Activated CD8-positive, alpha-beta T cell treated with anti-CD3 and anti-CD28 coated beads, Interleukin-2, amount 10 ng/mL, durations not matched to agents 7 days and 5 days (primary cell): ENCODE measurements at regions not wholly inside any gene's neighbourhood (a gene's known extent, or its start where the extent isn't known, plus 50 kb on each side); places are given as distances from the start of the nearest gene placed in this dataset.

Experiments used
- ATAC-seq: fragments of 150-1000 bp; cut with Tn5 transposase; one replicate; pipeline ENCODE4 v1.10.0; 2021; ENCODE audit warnings: moderate library complexity
- CTCF ChIA-PET: fragments of 350-600 bp; sonication (Branson Sonifier 250); formaldehyde crosslinking; loops from one replicate; lab custom pipeline; 2021; ENCODE audit warnings: antibody characterized with exemption; lab: Charles Lee
- POLR2A ChIA-PET: fragments of 350-600 bp; sonication (Branson Sonifier 250); formaldehyde crosslinking; loops from one replicate; lab custom pipeline; 2021; ENCODE audit warnings: antibody characterized with exemption; lab: Charles Lee
- DNase-seq: peaks from one replicate; pipeline ENCODE4 v3.0.0-alpha.2; 2020
- H3K27ac Mint-ChIP-seq: one replicate; pipeline ENCODE4 v1.8.0; 2021; ENCODE audit warnings: mild to moderate bottlenecking, mixed read lengths
- H3K27me3 Mint-ChIP-seq: one replicate; pipeline ENCODE4 v1.8.0; 2021; ENCODE audit warnings: low read depth, mixed read lengths
- H3K36me3 Mint-ChIP-seq: one replicate; pipeline ENCODE4 v1.8.0; 2021; ENCODE audit warnings: low read depth, mixed read lengths
- H3K4me1 Mint-ChIP-seq: one replicate; pipeline ENCODE4 v1.8.0; 2021; ENCODE audit warnings: low read depth, mixed read lengths
- H3K4me3 Mint-ChIP-seq: one replicate; pipeline ENCODE4 v1.8.0; 2021; ENCODE audit warnings: mild to moderate bottlenecking, mixed read lengths
- H3K9me3 Mint-ChIP-seq: one replicate; pipeline ENCODE4 v1.8.0; 2022; ENCODE audit warnings: mixed read lengths; ENCODE audit not compliant: insufficient read depth

DNA sequence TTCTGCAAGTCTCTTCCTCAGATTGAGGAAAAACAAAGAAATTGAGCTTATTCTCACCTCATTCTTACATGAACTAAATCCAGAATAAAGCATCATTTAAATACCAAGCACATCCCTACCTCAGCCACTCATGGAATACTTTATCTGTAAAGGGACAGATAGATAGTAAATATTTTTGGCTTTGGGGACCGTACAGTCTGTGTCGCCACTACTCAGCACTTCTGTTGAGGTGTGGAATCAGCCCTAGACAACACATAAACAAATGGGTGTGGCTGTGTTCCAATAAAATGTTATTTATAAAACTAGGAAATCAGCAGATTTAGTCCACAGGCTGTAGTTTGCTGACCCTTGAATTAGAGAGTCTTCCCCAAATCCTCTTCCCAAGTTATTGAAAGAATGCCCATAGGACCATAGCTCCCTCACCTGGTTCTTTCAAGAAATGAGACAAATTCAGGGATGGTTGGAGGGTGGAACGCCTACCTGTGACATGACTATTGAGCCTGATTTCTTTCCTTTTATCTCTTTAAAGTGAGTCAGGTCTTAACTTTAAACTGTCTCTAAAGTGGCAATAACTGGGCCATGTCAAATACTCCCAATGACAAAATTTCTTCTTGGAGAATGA, 878.5 kb downstream of the USP25 start:
- Mint-ChIP-seq H3K4me3 (no peak overlapping the region), H3K4me1 (no peaks in the 10 kb centered on the region), H3K9me3 (peaks cover 7% of the 10 kb centered on the region), H3K27ac (no peak overlapping the region), H3K36me3 (no peaks in the 10 kb centered on the region), H3K27me3 (no peaks in the 10 kb centered on the region)
- CTCF ChIA-PET: no interaction called here
- POLR2A ChIA-PET: no interaction called here
- DNase-seq (no peak), ATAC-seq (no peak)

DNA sequence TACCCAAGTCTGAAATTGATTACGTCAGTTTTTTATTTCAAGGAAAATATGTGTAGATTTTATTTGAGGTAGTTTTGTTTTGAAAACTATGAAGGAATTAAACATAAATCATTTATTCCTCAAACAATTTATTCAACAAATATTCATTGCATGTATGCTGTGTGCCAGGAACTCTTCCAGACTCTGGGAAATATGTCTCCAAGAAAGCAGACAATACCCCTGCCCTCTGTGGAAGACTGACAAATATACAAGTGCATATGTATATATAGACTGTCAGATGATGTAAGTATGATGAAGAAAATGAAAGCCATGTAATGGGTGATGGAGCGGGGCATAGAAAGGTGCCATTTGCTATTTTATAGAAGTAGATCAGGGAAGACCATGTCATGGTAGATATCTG, 889.5 kb downstream of the USP25 start:
- H3K4me3 Mint-ChIP-seq: no peak overlapping the region
- ATAC-seq: no peak
- H3K27ac Mint-ChIP-seq: no peak overlapping the region
- no peak for DNase-seq
- H3K27me3 Mint-ChIP-seq: no peaks in the 10 kb centered on the region
- H3K9me3 Mint-ChIP-seq: peaks cover 6% of the 10 kb centered on the region
- H3K4me1 Mint-ChIP-seq: no peaks in the 10 kb centered on the region
- ChIA-PET POLR2A (no interaction called here), CTCF (no interaction called here)
- no peaks in the 10 kb centered on the region for H3K36me3 Mint-ChIP-seq

DNA sequence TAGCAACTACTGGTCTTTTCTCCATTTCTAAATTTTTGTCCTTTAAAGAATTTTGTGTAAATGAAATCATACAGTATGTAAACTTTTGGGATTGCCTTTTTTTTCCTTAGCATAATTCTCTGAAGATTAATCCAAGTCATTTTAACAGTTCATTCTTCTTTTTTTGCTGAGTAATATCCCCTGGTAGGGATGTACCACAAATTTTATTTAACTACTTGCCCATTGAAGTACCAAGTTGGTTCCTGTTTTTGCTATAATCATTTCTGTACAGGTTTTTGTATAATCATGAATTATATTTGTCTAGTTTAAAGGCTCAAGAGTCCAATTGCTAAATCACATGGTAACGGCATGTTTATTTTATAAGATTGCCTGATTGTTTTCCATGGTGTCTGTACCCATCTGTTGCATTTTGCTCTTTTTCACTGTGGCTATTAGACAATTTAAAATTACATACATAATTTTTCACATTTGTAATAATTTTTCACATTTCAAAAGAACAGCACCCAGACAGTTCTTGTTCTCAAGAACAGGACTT, 891.1 kb downstream of the USP25 start:
- Mint-ChIP-seq H3K27me3 (no peaks in the 10 kb centered on the region), H3K27ac (no peak overlapping the region), H3K4me1 (no peaks in the 10 kb centered on the region), H3K36me3 (no peaks in the 10 kb centered on the region), H3K4me3 (no peak overlapping the region), H3K9me3 (peaks cover 6% of the 10 kb centered on the region)
- POLR2A ChIA-PET: no interaction called here
- DNase-seq: no peak
- CTCF ChIA-PET: no interaction called here
- no peak for ATAC-seq

- no peak overlapping the region for H3K4me3 Mint-ChIP-seq
- H3K4me1 Mint-ChIP-seq: no peaks in the 10 kb centered on the region
- H3K9me3 Mint-ChIP-seq: peaks cover under 1% of the 10 kb centered on the region
- no peak for ATAC-seq
- no peak for DNase-seq
- H3K27me3 Mint-ChIP-seq: no peaks in the 10 kb centered on the region
- H3K36me3 Mint-ChIP-seq: no peaks in the 10 kb centered on the region
- POLR2A ChIA-PET: no interaction called here
- no peak overlapping the region for H3K27ac Mint-ChIP-seq
- CTCF ChIA-PET: no interaction called here
These were observed 888.2 kb upstream of the CXADR start for GRCh38 chr21:16624479-16625118.

DNA sequence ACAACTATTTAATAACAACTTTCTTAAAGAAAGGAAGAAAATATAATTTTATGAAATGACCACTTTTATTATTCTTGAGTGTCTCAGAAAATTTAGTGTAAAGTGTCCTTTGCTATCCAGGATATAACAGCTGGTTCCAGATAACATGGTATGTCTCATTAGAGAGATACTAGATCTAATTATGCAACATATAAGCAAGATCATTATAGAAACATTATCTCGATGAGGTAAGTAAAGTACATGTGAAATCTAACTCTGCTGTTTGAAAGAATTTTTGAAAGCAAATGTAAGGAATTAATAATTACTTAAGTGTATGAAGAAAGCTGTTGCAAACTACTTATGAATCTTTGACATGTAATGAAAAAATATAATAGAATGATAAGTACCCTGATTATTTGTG, 887.4 kb upstream of the CXADR start:
- ChIA-PET CTCF (no interaction called here), POLR2A (no interaction called here)
- Mint-ChIP-seq H3K36me3 (no peaks in the 10 kb centered on the region), H3K27ac (no peak overlapping the region), H3K4me1 (no peaks in the 10 kb centered on the region), H3K27me3 (no peaks in the 10 kb centered on the region), H3K4me3 (no peak overlapping the region), H3K9me3 (peaks cover 5% of the 10 kb centered on the region)
- ATAC-seq (no peak), DNase-seq (no peak)

DNA sequence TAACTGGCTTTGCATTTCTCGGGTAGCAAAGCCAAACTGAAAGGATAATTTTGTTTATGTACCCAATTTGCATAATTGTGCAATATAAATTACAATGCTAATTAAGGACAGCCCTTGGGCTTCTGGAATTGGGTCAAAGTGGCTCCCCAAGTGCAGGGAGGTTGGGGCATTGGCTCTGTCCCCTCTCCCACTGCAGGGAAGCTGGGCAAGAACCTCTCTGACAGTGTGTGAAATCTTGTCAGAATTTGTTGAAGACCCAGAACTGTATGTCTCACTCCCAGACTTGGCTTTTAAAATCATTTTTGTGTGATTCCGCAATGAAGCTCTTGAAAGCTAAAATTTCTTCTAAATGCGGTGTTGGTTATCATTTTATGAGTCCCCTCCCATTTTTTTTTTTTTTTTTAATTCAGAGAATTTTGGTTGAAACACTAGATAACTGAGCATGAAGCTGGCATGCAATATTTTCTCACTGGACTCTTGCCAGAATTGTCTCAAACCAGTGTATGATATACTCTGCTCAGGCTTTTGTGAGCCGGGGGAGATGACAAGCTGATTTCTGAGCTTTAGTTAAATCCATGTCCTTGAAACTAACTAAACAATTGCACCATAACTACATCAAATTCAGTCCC, 878.9 kb upstream of the CXADR start:
- ChIA-PET POLR2A (no interaction called here), CTCF (no interaction called here)
- Mint-ChIP-seq H3K9me3 (peaks cover 25% of the 10 kb centered on the region), H3K4me3 (no peak overlapping the region), H3K4me1 (no peaks in the 10 kb centered on the region), H3K27ac (no peak overlapping the region), H3K27me3 (no peaks in the 10 kb centered on the region), H3K36me3 (no peaks in the 10 kb centered on the region)
- ATAC-seq (no peak), DNase-seq (no peak)

DNA sequence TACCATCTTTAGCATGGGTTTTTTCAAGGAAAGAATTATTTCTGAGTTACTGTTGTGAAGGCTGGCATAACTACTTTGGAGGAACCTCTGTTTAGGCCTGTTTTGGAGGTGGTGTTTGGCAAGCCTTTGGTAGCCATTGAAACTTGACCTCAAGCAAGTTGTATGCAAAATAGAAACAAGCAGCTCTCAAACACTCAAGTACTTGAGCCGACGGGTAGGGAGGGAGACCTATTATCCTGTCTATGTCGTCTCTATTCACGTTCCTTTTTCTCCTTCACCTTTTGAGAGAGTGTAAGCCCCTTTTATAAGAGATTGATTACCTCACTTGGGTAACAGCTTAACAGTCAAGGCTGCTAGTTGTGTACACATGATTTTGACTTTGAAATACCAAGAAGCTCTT, 878.3 kb upstream of the CXADR start:
- DNase-seq: no peak
- Mint-ChIP-seq H3K36me3 (no peaks in the 10 kb centered on the region), H3K27me3 (no peaks in the 10 kb centered on the region), H3K27ac (no peak overlapping the region), H3K9me3 (peaks cover 25% of the 10 kb centered on the region), H3K4me3 (no peak overlapping the region), H3K4me1 (no peaks in the 10 kb centered on the region)
- no peak for ATAC-seq
- CTCF ChIA-PET: no interaction called here
- POLR2A ChIA-PET: no interaction called here

DNA sequence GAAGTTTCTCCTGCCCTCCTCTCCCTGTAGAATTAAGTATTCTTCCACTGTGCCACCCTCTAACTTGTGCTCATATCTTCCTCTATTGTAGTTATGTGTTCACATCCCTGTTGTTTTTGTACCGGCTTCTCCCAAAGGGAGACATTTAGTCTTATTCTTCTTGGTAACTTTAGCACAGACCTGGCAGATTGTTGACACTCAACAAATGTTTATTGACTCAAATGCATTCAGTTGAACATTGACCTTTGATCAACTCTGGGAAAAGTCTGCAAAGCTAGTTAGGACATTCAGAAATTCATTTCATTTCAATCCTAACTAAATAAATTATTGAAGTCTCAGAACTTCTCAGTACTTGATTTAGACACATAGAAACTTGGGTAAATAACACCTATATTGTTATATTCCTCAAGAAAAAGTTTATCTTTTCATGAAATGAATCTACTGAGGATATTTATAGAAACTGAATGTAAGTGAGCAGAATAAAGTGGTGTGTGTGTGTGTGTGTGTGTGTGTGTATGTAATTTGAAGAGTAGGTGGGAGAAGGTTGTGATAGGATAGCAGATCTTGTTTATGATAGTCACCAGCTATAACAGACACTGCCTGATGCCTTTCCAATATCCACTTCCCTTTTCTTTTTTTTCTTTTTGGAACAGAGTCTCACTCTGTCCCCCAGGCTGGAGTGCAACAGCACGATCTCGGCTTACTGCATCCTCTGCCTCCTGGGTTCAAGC, 872.4 kb upstream of the CXADR start:
- Mint-ChIP-seq H3K27me3 (no peaks in the 10 kb centered on the region), H3K36me3 (no peaks in the 10 kb centered on the region), H3K9me3 (peaks cover 23% of the 10 kb centered on the region), H3K27ac (no peak overlapping the region), H3K4me3 (no peak overlapping the region), H3K4me1 (no peaks in the 10 kb centered on the region)
- ATAC-seq: no peak
- ChIA-PET POLR2A (no interaction called here), CTCF (no interaction called here)
- DNase-seq: no peak

GRCh38 chr21:16642353-16642752, 870.5 kb upstream of the CXADR start:
- ChIA-PET CTCF (no interaction called here), POLR2A (no interaction called here)
- Mint-ChIP-seq H3K27ac (no peak overlapping the region), H3K4me1 (no peaks in the 10 kb centered on the region), H3K36me3 (no peaks in the 10 kb centered on the region), H3K27me3 (no peaks in the 10 kb centered on the region), H3K4me3 (no peak overlapping the region), H3K9me3 (peaks cover 21% of the 10 kb centered on the region)
- ATAC-seq: no peak
- no peak for DNase-seq

DNA sequence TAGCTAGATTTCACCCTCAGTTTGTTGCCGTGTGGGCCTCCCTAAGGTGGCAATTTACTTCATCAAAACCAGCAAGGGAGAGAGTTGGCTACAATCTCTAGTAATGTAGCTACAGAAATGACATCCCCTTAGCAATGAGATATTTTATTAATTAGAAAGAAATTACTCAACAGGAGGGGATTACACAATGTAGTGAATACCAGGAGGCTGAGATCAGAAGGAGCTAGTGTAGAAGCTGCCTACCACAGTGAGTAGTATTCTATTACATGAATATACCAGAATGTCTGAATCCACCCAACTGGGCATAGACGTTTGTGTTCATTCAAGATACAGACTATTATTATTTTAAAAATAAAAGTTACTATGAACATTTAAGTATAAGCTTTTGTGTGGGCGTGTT, 868.2 kb upstream of the CXADR start:
- Mint-ChIP-seq H3K4me3 (no peak overlapping the region), H3K27me3 (no peaks in the 10 kb centered on the region), H3K4me1 (no peaks in the 10 kb centered on the region), H3K27ac (no peak overlapping the region), H3K36me3 (no peaks in the 10 kb centered on the region), H3K9me3 (peaks cover 23% of the 10 kb centered on the region)
- ChIA-PET CTCF (no interaction called here), POLR2A (no interaction called here)
- ATAC-seq (no peak), DNase-seq (no peak)

- H3K4me1 Mint-ChIP-seq: no peaks in the 10 kb centered on the region
- H3K4me3 Mint-ChIP-seq: no peak overlapping the region
- H3K9me3 Mint-ChIP-seq: peaks cover 20% of the 10 kb centered on the region
- no peaks in the 10 kb centered on the region for H3K27me3 Mint-ChIP-seq
- ATAC-seq (no peak), DNase-seq (no peak)
- H3K27ac Mint-ChIP-seq: no peak overlapping the region
- ChIA-PET POLR2A (no interaction called here), CTCF (no interaction called here)
- H3K36me3 Mint-ChIP-seq: no peaks in the 10 kb centered on the region
These were observed 862.0 kb upstream of the CXADR start for GRCh38 chr21:16650714-16651366.

GRCh38 chr21:16651956-16652355, 860.9 kb upstream of the CXADR start:
- Mint-ChIP-seq H3K9me3 (peaks cover 22% of the 10 kb centered on the region), H3K4me3 (no peak overlapping the region), H3K27me3 (no peaks in the 10 kb centered on the region), H3K36me3 (no peaks in the 10 kb centered on the region), H3K4me1 (no peaks in the 10 kb centered on the region), H3K27ac (no peak overlapping the region)
- ATAC-seq: no peak
- CTCF ChIA-PET: no interaction called here
- POLR2A ChIA-PET: no interaction called here
- DNase-seq: no peak
